Sigmoid colon (tissue), 3 donors: ENCODE measurements at regions not wholly inside any gene's neighbourhood (a gene's known extent, or its start where the extent isn't known, plus 50 kb on each side); places are given as distances from the start of the nearest gene placed in this dataset.

Experiments
- POLR2A ChIP-seq, 2 donors: fragments of 450-650 bp; IDR thresholded peaks; one replicate each; pipeline ENCODE4 v1.6.1; 2016; ENCODE audit warnings: antibody characterized with exemption in 2 of 2, mild to moderate bottlenecking in 2 of 2, moderate library complexity in 2 of 2
- TF ChIP-seq, protein P1 (sequence below), 4 experiments: fragments of 450-650 bp in 3 of 4; fragments of 200-600 bp in 1 of 4; IDR thresholded peaks; one replicate each; pipeline ENCODE4 v1.5.1; 2016 to 2019; ENCODE audit warnings: antibody characterized with exemption in 4 of 4, mild to moderate bottlenecking in 3 of 4, moderate library complexity in 2 of 4

- TF ChIP-seq POLR2A (IDR thresholded peaks at IDR 0.05), result no peak
- TF ChIP-seq, protein P1, sequence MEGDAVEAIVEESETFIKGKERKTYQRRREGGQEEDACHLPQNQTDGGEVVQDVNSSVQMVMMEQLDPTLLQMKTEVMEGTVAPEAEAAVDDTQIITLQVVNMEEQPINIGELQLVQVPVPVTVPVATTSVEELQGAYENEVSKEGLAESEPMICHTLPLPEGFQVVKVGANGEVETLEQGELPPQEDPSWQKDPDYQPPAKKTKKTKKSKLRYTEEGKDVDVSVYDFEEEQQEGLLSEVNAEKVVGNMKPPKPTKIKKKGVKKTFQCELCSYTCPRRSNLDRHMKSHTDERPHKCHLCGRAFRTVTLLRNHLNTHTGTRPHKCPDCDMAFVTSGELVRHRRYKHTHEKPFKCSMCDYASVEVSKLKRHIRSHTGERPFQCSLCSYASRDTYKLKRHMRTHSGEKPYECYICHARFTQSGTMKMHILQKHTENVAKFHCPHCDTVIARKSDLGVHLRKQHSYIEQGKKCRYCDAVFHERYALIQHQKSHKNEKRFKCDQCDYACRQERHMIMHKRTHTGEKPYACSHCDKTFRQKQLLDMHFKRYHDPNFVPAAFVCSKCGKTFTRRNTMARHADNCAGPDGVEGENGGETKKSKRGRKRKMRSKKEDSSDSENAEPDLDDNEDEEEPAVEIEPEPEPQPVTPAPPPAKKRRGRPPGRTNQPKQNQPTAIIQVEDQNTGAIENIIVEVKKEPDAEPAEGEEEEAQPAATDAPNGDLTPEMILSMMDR (IDR thresholded peaks at IDR 0.05), result no peak
Observed at GRCh38 chr1:58284225-58284510, 262.4 kb downstream of the OMA1 start.
